IPS DF 6.9 (cell line): ENCODE measurements at regions not wholly inside any gene's neighbourhood (a gene's known extent, or its start where the extent isn't known, plus 50 kb on each side); places are given as distances from the start of the nearest gene placed in this dataset.

ENCODE experiments used
- DNase-seq: peaks from one replicate; pipeline ENCODE4 v3.0.0-alpha.2; 2013; ENCODE audit warnings: low read depth, low spot score
- H3K27ac ChIP-seq: one replicate; pipeline ENCODE4 v1.5.1; 2013; ENCODE audit warnings: low read length, control low read depth
- H3K27me3 ChIP-seq: 2 replicates; pipeline ENCODE4 v1.6.1; 2013; ENCODE audit warnings: mild to moderate bottlenecking, low read length; ENCODE audit not compliant: control insufficient read depth, insufficient read depth
- H3K36me3 ChIP-seq: 2 replicates; pipeline ENCODE4 v1.6.1; 2013; ENCODE audit warnings: low read length; ENCODE audit not compliant: control insufficient read depth, insufficient read depth
- H3K4me1 ChIP-seq: 2 replicates; pipeline ENCODE4 v1.6.1; 2013; ENCODE audit warnings: low read length; ENCODE audit not compliant: control insufficient read depth, insufficient read depth
- H3K4me3 ChIP-seq: 2 replicates; pipeline ENCODE4 v1.5.1; 2013; ENCODE audit warnings: mild to moderate bottlenecking, low read length
- H3K9me3 ChIP-seq: 2 replicates; pipeline ENCODE4 v1.6.1; 2013; ENCODE audit warnings: low read length, inconsistent platforms; ENCODE audit not compliant: control insufficient read depth, insufficient read depth
- WGBS: extraction: QIAGEN DNeasy Blood & Tissue Kit; methylation state at CpG from one replicate; pipeline ENCODE4 v1.1.7; 2013; ENCODE audit warnings: mixed read lengths, missing lambda C conversion rate; ENCODE audit not compliant: insufficient read length, insufficient coverage; 5-methylcytosine and 5-hydroxymethylcytosine counted together

GRCh38 chr10:44326474-44327030 lies 58.3 kb downstream of the CXCL12 start:
- no peak for DNase-seq
- no peaks in the 10 kb centered on the region for H3K9me3 ChIP-seq
- 0 out of 2 replicates have a peak, but pooled peaks cover 1% of the 10 kb centered on the region for H3K4me1 ChIP-seq
- no CpG with 5 or more reads among the region's 1 CpG for WGBS
- no peak overlapping the region for H3K27ac ChIP-seq
- no peaks in the 10 kb centered on the region for H3K27me3 ChIP-seq
- no peak overlapping the region for H3K4me3 ChIP-seq
- no peaks in the 10 kb centered on the region for H3K36me3 ChIP-seq

- no CpG with 5 or more reads among the region's 6 CpGs for WGBS
Observed at GRCh38 chr10:44325596-44326307, 59.1 kb downstream of the CXCL12 start.

GRCh38 chr10:44325157-44325556 lies 59.7 kb downstream of the CXCL12 start:
- DNase-seq = no peak
- no peaks in the 10 kb centered on the region for H3K9me3 ChIP-seq

More at GRCh38 chr10:44325596-44326307, 59.1 kb downstream of the CXCL12 start:
- no peaks in the 10 kb centered on the region for H3K9me3 ChIP-seq
- H3K27me3 ChIP-seq = no peaks in the 10 kb centered on the region
- H3K4me1 ChIP-seq = 0 out of 2 replicates have a peak, but pooled peaks cover 1% of the 10 kb centered on the region
- DNase-seq = no peak
- no peak overlapping the region for H3K27ac ChIP-seq
- H3K4me3 ChIP-seq = no peak overlapping the region
- H3K36me3 ChIP-seq = no peaks in the 10 kb centered on the region

GRCh38 chr10:44323838-44324237 lies 61.1 kb downstream of the CXCL12 start:
- H3K27ac ChIP-seq = no peak overlapping the region
- no peaks in the 10 kb centered on the region for H3K27me3 ChIP-seq
- DNase-seq = no peak
- H3K4me1 ChIP-seq = 0 out of 2 replicates have a peak, but pooled peaks cover 1% of the 10 kb centered on the region
- H3K4me3 ChIP-seq = no peak overlapping the region
- no CpG with 5 or more reads among the region's 3 CpGs for WGBS
- no peaks in the 10 kb centered on the region for H3K9me3 ChIP-seq
- no peaks in the 10 kb centered on the region for H3K36me3 ChIP-seq

More at GRCh38 chr10:44325157-44325556, 59.7 kb downstream of the CXCL12 start:
- no CpG with 5 or more reads among the region's 3 CpGs for WGBS
- H3K4me3 ChIP-seq = no peak overlapping the region
- no peak overlapping the region for H3K27ac ChIP-seq
- 0 out of 2 replicates have a peak, but pooled peaks cover 1% of the 10 kb centered on the region for H3K4me1 ChIP-seq
- H3K36me3 ChIP-seq = no peaks in the 10 kb centered on the region
- H3K27me3 ChIP-seq = no peaks in the 10 kb centered on the region

GRCh38 chr10:44322137-44322536 lies 62.8 kb downstream of the CXCL12 start:
- Histone ChIP-seq H3K36me3 (no peaks in the 10 kb centered on the region), H3K27ac (no peak overlapping the region), H3K4me3 (no peak overlapping the region), H3K27me3 (no peaks in the 10 kb centered on the region), H3K9me3 (no peaks in the 10 kb centered on the region), H3K4me1 (peaks cover 1% of the 10 kb centered on the region; the same call in 1 of the 2 replicates)
- no CpG with 5 or more reads among the region's 2 CpGs for WGBS
- DNase-seq = no peak

- H3K4me3 ChIP-seq = no peak overlapping the region
- no CpG with 5 or more reads among the region's 3 CpGs for WGBS
- DNase-seq = no peak
- no peaks in the 10 kb centered on the region for H3K36me3 ChIP-seq
- no peaks in the 10 kb centered on the region for H3K27me3 ChIP-seq
- no peaks in the 10 kb centered on the region for H3K9me3 ChIP-seq
- no peak overlapping the region for H3K27ac ChIP-seq
- peaks cover 1% of the 10 kb centered on the region for H3K4me1 ChIP-seq
Observed at GRCh38 chr10:44320756-44321155, 64.1 kb downstream of the CXCL12 start.

- DNase-seq = no peak
- no peak overlapping the region for H3K4me3 ChIP-seq
- no peak overlapping the region for H3K27ac ChIP-seq
- WGBS = no CpG with 5 or more reads among the region's 3 CpGs
- H3K4me1 ChIP-seq = no peaks in the 10 kb centered on the region; the same call in none of the 2 replicates
- no peaks in the 10 kb centered on the region for H3K27me3 ChIP-seq
- no peaks in the 10 kb centered on the region for H3K36me3 ChIP-seq
- H3K9me3 ChIP-seq = no peaks in the 10 kb centered on the region
Observed at GRCh38 chr10:44317856-44318255, 67.0 kb downstream of the CXCL12 start.

- no peaks in the 10 kb centered on the region for H3K27me3 ChIP-seq
- no peak overlapping the region for H3K4me3 ChIP-seq
- H3K9me3 ChIP-seq = no peaks in the 10 kb centered on the region
- WGBS = no CpG with 5 or more reads among the region's 8 CpGs
- no peak overlapping the region for H3K27ac ChIP-seq
- H3K36me3 ChIP-seq = no peaks in the 10 kb centered on the region
- H3K4me1 ChIP-seq = no peaks in the 10 kb centered on the region; the same call in none of the 2 replicates
- DNase-seq = no peak
Observed at GRCh38 chr10:44316922-44317215, 68.0 kb downstream of the CXCL12 start.

GRCh38 chr10:44316187-44316921 lies 68.5 kb downstream of the CXCL12 start:
- peak; percentile 43 for DNase-seq
- no CpG with 5 or more reads among the region's 8 CpGs for WGBS
- no peak overlapping the region for H3K4me3 ChIP-seq

GRCh38 chr10:44314802-44315460 lies 70.0 kb downstream of the CXCL12 start:
- H3K4me1 ChIP-seq = peaks cover 6% of the 10 kb centered on the region
- H3K9me3 ChIP-seq = no peaks in the 10 kb centered on the region
- no peak overlapping the region for H3K4me3 ChIP-seq
- no CpG with 5 or more reads among the region's 6 CpGs for WGBS
- no peaks in the 10 kb centered on the region for H3K36me3 ChIP-seq
- H3K27ac ChIP-seq = no peak overlapping the region
- DNase-seq = no peak
- H3K27me3 ChIP-seq = no peaks in the 10 kb centered on the region

More at GRCh38 chr10:44316187-44316921, 68.5 kb downstream of the CXCL12 start:
- Histone ChIP-seq H3K36me3 (no peaks in the 10 kb centered on the region), H3K4me1 (peaks cover 2% of the 10 kb centered on the region), H3K27ac (no peak overlapping the region), H3K27me3 (no peaks in the 10 kb centered on the region), H3K9me3 (no peaks in the 10 kb centered on the region)
